Mucosa of rectum (tissue), 2 donors: ENCODE measurements at regions not wholly inside any gene's neighbourhood (a gene's known extent, or its start where the extent isn't known, plus 50 kb on each side); places are given as distances from the start of the nearest gene placed in this dataset.

Experiments used
- H3K27ac ChIP-seq, 2 donors: one replicate each; pipeline ENCODE4 v1.7.0; 2013; ENCODE audit warnings: inconsistent platforms in 2 of 2, low read depth in 2 of 2, low read length in 2 of 2
- H3K27me3 ChIP-seq, 2 donors: one replicate each; pipeline ENCODE4 v1.7.0; 2013; ENCODE audit warnings: low read length in 2 of 2; ENCODE audit not compliant: control insufficient read depth in 2 of 2, insufficient read depth in 2 of 2
- H3K36me3 ChIP-seq, 2 donors: one replicate each; pipeline ENCODE4 v1.7.0; 2013; ENCODE audit warnings: low read length in 2 of 2; ENCODE audit not compliant: control insufficient read depth in 2 of 2, insufficient read depth in 2 of 2
- H3K4me1 ChIP-seq, 2 donors: one replicate each; pipeline ENCODE4 v1.7.0; 2013; ENCODE audit warnings: low read length in 2 of 2, mild to moderate bottlenecking in 1 of 2; ENCODE audit not compliant: control insufficient read depth in 2 of 2, insufficient read depth in 2 of 2
- H3K4me3 ChIP-seq, 2 donors: one replicate each; pipeline ENCODE4 v1.7.0; 2013; ENCODE audit warnings: low read length in 2 of 2
- H3K9ac ChIP-seq, 2 donors: one replicate each; pipeline ENCODE4 v1.7.0; 2013; ENCODE audit warnings: low read length in 2 of 2, low read depth in 1 of 2, mild to moderate bottlenecking in 1 of 2
- H3K9me3 ChIP-seq, 2 donors: one replicate each; pipeline ENCODE4 v1.7.0; 2013; ENCODE audit warnings: low read length in 2 of 2; ENCODE audit not compliant: control insufficient read depth in 2 of 2
- donor health status: healthy.
- donor health status: Normal muscosa, but diverticular disease.

GRCh38 chr2:204207866-204208265 is 271.3 kb downstream of the ICOS start:
- Histone ChIP-seq H3K9ac (no peak overlapping the region), H3K4me3 (no peak overlapping the region), H3K4me1 (no peaks in the 10 kb centered on the region), H3K36me3 (no peaks in the 10 kb centered on the region), H3K9me3 (no peaks in the 10 kb centered on the region), H3K27ac (no peak overlapping the region), H3K27me3 (no peaks in the 10 kb centered on the region)

GRCh38 chr2:204213588-204213987 is 277.0 kb downstream of the ICOS start:
- H3K27ac ChIP-seq, result no peak overlapping the region
- H3K27me3 ChIP-seq, result no peaks in the 10 kb centered on the region
- H3K4me3 ChIP-seq, result no peak overlapping the region
- H3K9ac ChIP-seq, result no peak overlapping the region
- H3K4me1 ChIP-seq, result no peaks in the 10 kb centered on the region
- H3K36me3 ChIP-seq, result no peaks in the 10 kb centered on the region
- peaks cover 0 to 3% of the 10 kb centered on the region in 2 donors for H3K9me3 ChIP-seq

GRCh38 chr2:204218040-204218439 is 281.5 kb downstream of the ICOS start:
- H3K27ac ChIP-seq, result no peak overlapping the region
- H3K4me3 ChIP-seq, result no peak overlapping the region
- no peaks in the 10 kb centered on the region for H3K27me3 ChIP-seq
- peaks cover 0 to 3% of the 10 kb centered on the region in 2 donors for H3K9me3 ChIP-seq
- H3K9ac ChIP-seq, result no peak overlapping the region
- H3K36me3 ChIP-seq, result no peaks in the 10 kb centered on the region
- H3K4me1 ChIP-seq, result no peaks in the 10 kb centered on the region

DNA sequence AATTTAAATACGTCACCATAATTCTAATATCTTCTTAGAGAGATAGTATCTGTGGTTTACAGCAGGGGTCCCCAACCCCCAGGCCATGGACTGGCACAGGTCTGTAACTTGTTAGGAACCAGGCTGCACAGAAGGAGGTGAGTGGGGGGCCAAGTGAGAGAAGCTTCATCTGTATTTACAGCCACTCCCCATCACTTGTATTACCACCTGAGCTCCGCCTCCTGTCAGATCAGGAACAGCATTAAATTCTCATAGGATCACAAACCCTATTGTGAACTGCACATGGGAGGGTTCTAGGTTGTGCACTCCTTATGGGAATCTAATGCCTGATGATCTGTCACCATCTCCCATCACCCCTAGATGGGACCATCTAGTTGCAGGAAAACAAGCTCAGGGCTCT is 282.6 kb downstream of the ICOS start:
- no peak overlapping the region for H3K4me3 ChIP-seq
- no peak overlapping the region for H3K27ac ChIP-seq
- peaks cover 0 to 3% of the 10 kb centered on the region in 2 donors for H3K9me3 ChIP-seq
- H3K9ac ChIP-seq, result no peak overlapping the region
- no peaks in the 10 kb centered on the region for H3K27me3 ChIP-seq
- H3K4me1 ChIP-seq, result no peaks in the 10 kb centered on the region
- H3K36me3 ChIP-seq, result no peaks in the 10 kb centered on the region

- no peaks in the 10 kb centered on the region for H3K27me3 ChIP-seq
- no peak overlapping the region for H3K27ac ChIP-seq
- H3K9me3 ChIP-seq, result no peaks in the 10 kb centered on the region
- H3K4me1 ChIP-seq, result peaks cover 0 to 6% of the 10 kb centered on the region in 2 donors
- H3K36me3 ChIP-seq, result no peaks in the 10 kb centered on the region
- H3K9ac ChIP-seq, result no peak overlapping the region
- no peak overlapping the region for H3K4me3 ChIP-seq
Observed at GRCh38 chr2:204220896-204221295, 284.3 kb downstream of the ICOS start.

DNA sequence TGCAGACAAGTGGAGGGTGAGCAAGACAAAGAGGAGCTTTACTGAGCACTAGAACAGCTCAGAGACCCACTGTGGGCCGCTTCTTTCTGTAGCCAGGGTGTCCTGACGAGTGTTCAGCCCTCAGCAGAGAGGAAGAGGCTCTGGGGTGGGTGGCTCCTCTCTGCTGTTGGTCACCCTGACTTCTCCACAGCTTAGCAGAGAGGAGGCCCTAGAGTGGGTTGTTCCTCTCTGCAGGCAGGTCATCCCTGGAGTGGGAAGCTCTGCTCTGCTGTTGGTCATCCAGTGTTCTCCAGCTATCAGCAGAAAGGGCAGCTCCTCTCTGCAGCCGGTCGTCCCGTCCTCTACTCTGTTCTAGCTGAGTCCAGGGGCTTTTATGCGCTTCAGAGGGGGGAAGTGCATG is 286.5 kb downstream of the ICOS start:
- H3K9me3 ChIP-seq, result no peaks in the 10 kb centered on the region
- H3K4me3 ChIP-seq, result no peak overlapping the region
- no peaks in the 10 kb centered on the region for H3K27me3 ChIP-seq
- H3K27ac ChIP-seq, result no peak overlapping the region
- no peaks in the 10 kb centered on the region for H3K36me3 ChIP-seq
- H3K9ac ChIP-seq, result no peak overlapping the region
- H3K4me1 ChIP-seq, result peaks cover 9 to 15% of the 10 kb centered on the region in 2 donors

DNA sequence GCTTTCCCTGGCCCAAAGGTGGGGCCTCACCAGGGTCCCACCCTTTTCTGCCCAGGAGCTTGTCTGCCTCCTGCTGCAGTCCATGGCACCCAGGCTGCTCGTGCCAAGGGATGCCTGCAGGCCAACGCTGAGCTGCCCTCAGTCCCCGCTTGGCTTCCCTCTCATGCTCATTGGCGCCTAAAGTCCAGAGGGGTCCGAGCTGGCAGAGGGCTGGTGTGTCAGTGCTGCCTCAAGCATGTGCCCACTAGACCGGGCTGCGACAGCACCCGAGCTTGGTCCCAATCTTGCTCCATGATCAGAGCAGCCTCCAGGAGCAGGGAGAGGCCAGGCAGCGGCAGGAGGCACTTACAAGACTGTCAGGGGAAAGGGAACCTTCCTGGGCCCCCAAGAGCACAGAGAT is 287.0 kb downstream of the ICOS start:
- H3K27ac ChIP-seq, result no peak overlapping the region
- no peak overlapping the region for H3K4me3 ChIP-seq
- H3K36me3 ChIP-seq, result no peaks in the 10 kb centered on the region
- H3K9me3 ChIP-seq, result no peaks in the 10 kb centered on the region
- no peak overlapping the region for H3K9ac ChIP-seq
- no peaks in the 10 kb centered on the region for H3K27me3 ChIP-seq
- H3K4me1 ChIP-seq, result peaks cover 9 to 15% of the 10 kb centered on the region in 2 donors

DNA sequence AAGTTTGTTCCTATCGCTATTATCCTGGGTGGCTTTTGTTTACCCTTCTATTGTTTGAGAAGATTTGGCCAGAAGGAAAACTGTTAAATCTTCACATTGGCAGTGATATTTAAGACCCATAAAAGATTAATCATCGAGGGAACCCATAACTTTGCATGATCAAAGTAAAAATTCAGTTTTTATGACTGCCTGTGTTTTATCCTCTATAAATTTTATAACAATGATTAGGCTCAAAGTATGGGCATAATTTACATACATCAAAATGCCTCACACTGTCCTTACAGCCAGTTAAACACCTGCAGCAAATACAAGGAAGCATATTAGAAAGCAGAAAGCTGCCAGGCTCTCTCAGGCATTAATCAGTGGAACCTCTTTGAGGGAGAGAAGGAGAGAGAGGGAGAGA is 289.1 kb downstream of the ICOS start:
- H3K9me3 ChIP-seq, result no peaks in the 10 kb centered on the region
- H3K9ac ChIP-seq, result no peak overlapping the region
- H3K4me3 ChIP-seq, result no peak overlapping the region
- no peaks in the 10 kb centered on the region for H3K36me3 ChIP-seq
- H3K4me1 ChIP-seq, result peaks cover 9 to 15% of the 10 kb centered on the region in 2 donors
- no peaks in the 10 kb centered on the region for H3K27me3 ChIP-seq
- no peak overlapping the region for H3K27ac ChIP-seq

DNA sequence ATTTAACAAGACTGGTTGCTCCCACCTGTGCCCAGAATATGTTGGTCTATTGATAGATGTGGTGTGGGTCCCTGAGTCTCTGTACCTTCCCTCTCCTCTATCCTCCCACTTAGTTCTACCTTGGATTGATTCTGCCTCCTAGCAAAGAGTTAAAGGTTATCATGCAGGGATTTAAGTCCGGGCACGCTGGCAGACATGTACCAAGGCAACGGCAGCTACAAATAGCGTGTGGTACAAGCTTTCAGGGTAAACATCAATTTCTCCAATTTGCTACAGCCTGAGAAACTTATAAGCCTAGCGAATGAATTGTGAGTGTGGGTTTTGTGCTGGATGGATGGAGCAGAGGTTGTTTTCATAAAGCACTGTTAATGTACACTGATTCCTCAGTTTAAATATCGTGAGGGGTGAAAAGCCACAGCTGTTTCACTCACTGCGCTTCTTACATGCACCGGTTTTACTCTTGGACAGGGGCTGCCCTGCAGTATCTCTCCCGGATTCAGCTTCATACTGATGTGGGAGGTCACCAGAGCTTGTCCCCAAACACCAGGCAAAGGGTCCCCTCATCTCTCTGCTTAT is 289.8 kb downstream of the ICOS start:
- peaks cover 9 to 15% of the 10 kb centered on the region in 2 donors for H3K4me1 ChIP-seq
- no peaks in the 10 kb centered on the region for H3K36me3 ChIP-seq
- no peak overlapping the region for H3K27ac ChIP-seq
- H3K27me3 ChIP-seq, result no peaks in the 10 kb centered on the region
- no peaks in the 10 kb centered on the region for H3K9me3 ChIP-seq
- H3K9ac ChIP-seq, result no peak overlapping the region
- H3K4me3 ChIP-seq, result no peak overlapping the region

DNA sequence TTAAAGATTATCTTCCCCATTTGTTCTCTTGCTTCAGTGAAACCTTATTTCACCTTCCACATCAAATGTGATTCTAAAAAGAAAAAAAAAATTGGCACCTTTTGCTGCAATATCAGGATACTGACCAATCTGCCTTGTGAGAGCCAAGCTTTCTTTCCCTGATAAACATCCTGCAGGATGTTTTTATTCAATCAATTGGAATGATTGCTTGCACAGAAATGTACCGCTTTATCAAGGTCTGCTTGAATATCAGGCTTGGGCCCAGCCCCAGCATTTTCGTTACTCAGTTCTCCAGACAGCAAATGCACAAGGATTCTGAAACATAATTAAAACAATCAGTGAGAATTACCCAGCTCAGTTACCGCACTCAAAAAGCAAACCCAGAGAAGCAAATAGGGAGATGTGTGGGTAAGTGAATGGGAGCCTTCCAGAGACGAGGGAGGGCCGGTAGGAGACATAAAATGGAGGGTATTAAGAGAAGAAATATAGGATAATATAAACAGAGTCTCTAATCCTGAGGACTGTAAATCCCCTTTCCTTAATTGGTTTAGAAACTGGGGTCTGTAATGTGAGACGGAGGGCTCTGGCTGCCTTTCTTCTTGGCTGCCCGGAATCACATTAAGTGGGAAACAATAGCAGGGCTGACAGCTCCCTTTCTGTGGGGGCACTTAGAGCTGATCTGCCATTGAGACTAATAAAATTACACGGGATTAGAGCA is 291.8 kb downstream of the ICOS start:
- H3K4me1 ChIP-seq, result peaks cover 9 to 15% of the 10 kb centered on the region in 2 donors
- H3K9me3 ChIP-seq, result no peaks in the 10 kb centered on the region
- no peak overlapping the region for H3K27ac ChIP-seq
- H3K27me3 ChIP-seq, result no peaks in the 10 kb centered on the region
- no peak overlapping the region for H3K9ac ChIP-seq
- no peaks in the 10 kb centered on the region for H3K36me3 ChIP-seq
- H3K4me3 ChIP-seq, result no peak overlapping the region
